RWPE2 (cell line): ENCODE measurements at regions not wholly inside any gene's neighbourhood (a gene's known extent, or its start where the extent isn't known, plus 50 kb on each side); places are given as distances from the start of the nearest gene placed in this dataset.

Experiments used
- ATAC-seq: fragments of 200-7000 bp; cut with Tn5 transposase; 3 replicates; pipeline ENCODE4 v1.9.1; 2021; ENCODE audit warnings: low read depth
- DNase-seq: peaks from one replicate; pipeline ENCODE4 v3.0.0-alpha.2; 2020; ENCODE audit warnings: low spot score
- H3K27ac ChIP-seq: fragments of 450-650 bp; 2 replicates; pipeline ENCODE4 v1.5.1; 2017; ENCODE audit warnings: mild to moderate bottlenecking; ENCODE audit not compliant: poor library complexity, severe bottlenecking
- H3K27me3 ChIP-seq: fragments of 250-450 bp; sonication (Bioruptor Pico); 2 replicates; pipeline ENCODE4 v1.5.1; 2021; ENCODE audit warnings: mild to moderate bottlenecking, moderate library complexity; ENCODE audit not compliant: insufficient read depth, poor library complexity, severe bottlenecking
- H3K36me3 ChIP-seq: fragments of 250-450 bp; sonication (Bioruptor Pico); 2 replicates; pipeline ENCODE4 v1.5.1; 2020; ENCODE audit warnings: low read depth, mild to moderate bottlenecking, moderate library complexity
- H3K4me1 ChIP-seq: fragments of 250-450 bp; sonication (Bioruptor Pico); 2 replicates; pipeline ENCODE4 v1.5.1; 2021; ENCODE audit warnings: mild to moderate bottlenecking, moderate library complexity; ENCODE audit not compliant: insufficient read depth, poor library complexity, severe bottlenecking
- H3K4me3 ChIP-seq: fragments of 250-450 bp; sonication (Bioruptor Pico); 2 replicates; pipeline ENCODE4 v1.5.1; 2021; ENCODE audit warnings: mild to moderate bottlenecking, moderate library complexity; ENCODE audit not compliant: severe bottlenecking
- H3K9me3 ChIP-seq: fragments of 250-450 bp; sonication (Bioruptor Pico); 2 replicates; pipeline ENCODE4 v1.5.1; 2021; ENCODE audit warnings: mild to moderate bottlenecking, moderate library complexity; ENCODE audit not compliant: severe bottlenecking
- CTCF ChIP-seq: fragments of 450-650 bp; IDR thresholded peaks from one replicate; pipeline ENCODE4 v1.5.1; 2017; ENCODE audit warnings: mild to moderate bottlenecking, moderate library complexity; ENCODE audit not compliant: poor library complexity, severe bottlenecking

GRCh38 chr1:39142401-39143060, 62.0 kb upstream of the MACF1 start:
- DNase-seq (peak; percentile 88), ATAC-seq (peak; percentile 94)
- Histone ChIP-seq H3K27me3 (no peaks in the 10 kb centered on the region), H3K9me3 (no peaks in the 10 kb centered on the region), H3K36me3 (peaks cover 4% of the 10 kb centered on the region; the same call in 1 of the 2 replicates), H3K4me1 (peaks cover 47% of the 10 kb centered on the region), H3K4me3 (no peak overlapping the region), H3K27ac (peak overlapping the region; percentile 84)
- no peak for TF ChIP-seq CTCF

- no peak overlapping the region for H3K4me3 ChIP-seq
- no peaks in the 10 kb centered on the region for H3K27me3 ChIP-seq
- H3K4me1 ChIP-seq, result peaks cover 46% of the 10 kb centered on the region
- TF ChIP-seq CTCF, result no peak
- ATAC-seq (no peak), DNase-seq (no peak)
- peaks cover 4% of the 10 kb centered on the region; the same call in 1 of the 2 replicates for H3K36me3 ChIP-seq
- no peaks in the 10 kb centered on the region for H3K9me3 ChIP-seq
- peak overlapping the region; percentile 38 for H3K27ac ChIP-seq
These were observed 59.6 kb upstream of the MACF1 start for GRCh38 chr1:39144924-39145323.

GRCh38 chr1:39145331-39145965, 59.0 kb upstream of the MACF1 start:
- Histone ChIP-seq H3K27me3 (no peaks in the 10 kb centered on the region), H3K27ac (peak overlapping the region; percentile 38), H3K36me3 (no peaks in the 10 kb centered on the region), H3K4me3 (no peak overlapping the region), H3K4me1 (peaks cover 42% of the 10 kb centered on the region), H3K9me3 (no peaks in the 10 kb centered on the region)
- ATAC-seq, result peak; percentile 26; the same call in 1 of the 3 replicates
- TF ChIP-seq CTCF, result no peak
- no peak for DNase-seq

- no peak overlapping the region for H3K27ac ChIP-seq
These were observed 57.8 kb upstream of the MACF1 start for GRCh38 chr1:39146681-39147080.

More at GRCh38 chr1:39146681-39147080, 57.8 kb upstream of the MACF1 start:
- ATAC-seq (no peak), DNase-seq (no peak)
- no peak overlapping the region for H3K4me3 ChIP-seq
- peaks cover 34% of the 10 kb centered on the region for H3K4me1 ChIP-seq
- H3K9me3 ChIP-seq, result no peaks in the 10 kb centered on the region
- no peaks in the 10 kb centered on the region for H3K36me3 ChIP-seq
- H3K27me3 ChIP-seq, result no peaks in the 10 kb centered on the region
- no peak for TF ChIP-seq CTCF
